ENCODE measurements at regions not wholly inside any gene's neighbourhood (a gene's known extent, or its start where the extent isn't known, plus 50 kb on each side); places are given as distances from the start of the nearest gene placed in this dataset.

GRCh38 chr20:19929012-19929360 is 88.2 kb upstream of the NAA20 start:
- no peak for DNase-seq (ENCODE audit: low read depth)

- DNase-seq (ENCODE audit: low read depth) = no peak
These were observed 87.5 kb upstream of the NAA20 start for GRCh38 chr20:19929481-19930145.

- DNase-seq (ENCODE audit: low read depth) = no peak
These were observed 86.7 kb upstream of the NAA20 start for GRCh38 chr20:19930426-19930825.

- no peak for DNase-seq (ENCODE audit: low read depth)
These were observed 84.9 kb upstream of the NAA20 start for GRCh38 chr20:19932170-19932667.

- no peak for DNase-seq (ENCODE audit: low read depth)
These were observed 82.2 kb upstream of the NAA20 start for GRCh38 chr20:19934792-19935491.

GRCh38 chr20:19935842-19936241 is 81.3 kb upstream of the NAA20 start:
- no peak for DNase-seq (ENCODE audit: low read depth)

GRCh38 chr20:19936466-19937200 is 80.5 kb upstream of the NAA20 start:
- no peak for DNase-seq (ENCODE audit: low read depth)

- DNase-seq (ENCODE audit: low read depth) = peak; percentile 9
These were observed 79.9 kb upstream of the NAA20 start for GRCh38 chr20:19937218-19937617.

GRCh38 chr20:19937651-19938420 is 79.3 kb upstream of the NAA20 start:
- no peak for DNase-seq (ENCODE audit: low read depth)

- no peak for DNase-seq (ENCODE audit: low read depth)
These were observed 78.6 kb upstream of the NAA20 start for GRCh38 chr20:19938421-19939090.

GRCh38 chr20:19940988-19941460 is 76.1 kb upstream of the NAA20 start:
- DNase-seq (ENCODE audit: low read depth) = no peak

- DNase-seq (ENCODE audit: low read depth) = no peak
These were observed 74.6 kb upstream of the NAA20 start for GRCh38 chr20:19942611-19943010.

- DNase-seq (ENCODE audit: low read depth) = no peak
These were observed 74.1 kb upstream of the NAA20 start for GRCh38 chr20:19943061-19943521.

GRCh38 chr20:19944772-19945459 is 72.2 kb upstream of the NAA20 start:
- no peak for DNase-seq (ENCODE audit: low read depth)

GRCh38 chr20:19945732-19946670 is 71.2 kb upstream of the NAA20 start:
- no peak for DNase-seq (ENCODE audit: low read depth)

GRCh38 chr20:19947611-19948264 is 69.4 kb upstream of the NAA20 start:
- DNase-seq (ENCODE audit: low read depth) = no peak

GRCh38 chr20:19949195-19949867 is 67.8 kb upstream of the NAA20 start:
- no peak for DNase-seq (ENCODE audit: low read depth)

- no peak for DNase-seq (ENCODE audit: low read depth)
These were observed 67.1 kb upstream of the NAA20 start for GRCh38 chr20:19950042-19950441.

- no peak for DNase-seq (ENCODE audit: low read depth)
These were observed 64.8 kb upstream of the NAA20 start for GRCh38 chr20:19952392-19952791.

Data from activated T-helper 1 cell treated with Interleukin-2 at 50 U/mL for 16 hours (primary cell).